ENCODE measurements at regions not wholly inside any gene's neighbourhood (a gene's known extent, or its start where the extent isn't known, plus 50 kb on each side); places are given as distances from the start of the nearest gene placed in this dataset.

DNA sequence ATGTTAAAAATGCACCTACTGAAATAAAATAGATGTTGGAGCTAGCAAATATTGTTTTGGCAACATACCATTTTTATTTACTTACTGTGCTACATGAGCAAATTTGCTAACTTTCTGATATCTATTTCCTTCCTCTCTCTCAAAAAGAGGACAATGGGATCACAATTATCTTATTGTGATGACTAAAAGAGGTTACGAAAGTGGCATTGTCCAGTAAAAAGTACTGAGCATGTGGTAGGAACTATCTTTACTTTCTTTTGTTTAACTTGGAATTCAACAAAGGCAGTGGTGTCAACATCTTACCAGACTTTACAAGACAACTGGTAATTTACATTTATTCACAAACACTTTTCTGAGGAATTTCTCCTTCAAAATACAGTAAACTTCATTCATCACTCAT lies 1542.6 kb upstream of the CDH8 start:
- Histone ChIP-seq H3K27ac (no peak overlapping the region), H3K36me3 (no peaks in the 10 kb centered on the region), H3K9ac (ENCODE audit: low read depth in 2 of 2, low read length in 2 of 2) (no peak overlapping the region), H3K4me3 (no peak overlapping the region), H3K4me1 (no peaks in the 10 kb centered on the region), H3K9me3 (no peaks in the 10 kb centered on the region), H3K27me3 (no peaks in the 10 kb centered on the region)
- no peak for TF ChIP-seq CTCF (IDR thresholded peaks at IDR 0.05)
- intact Hi-C loops (cut with DNase I), result no loop called here
- DNase-seq, result no peak

DNA sequence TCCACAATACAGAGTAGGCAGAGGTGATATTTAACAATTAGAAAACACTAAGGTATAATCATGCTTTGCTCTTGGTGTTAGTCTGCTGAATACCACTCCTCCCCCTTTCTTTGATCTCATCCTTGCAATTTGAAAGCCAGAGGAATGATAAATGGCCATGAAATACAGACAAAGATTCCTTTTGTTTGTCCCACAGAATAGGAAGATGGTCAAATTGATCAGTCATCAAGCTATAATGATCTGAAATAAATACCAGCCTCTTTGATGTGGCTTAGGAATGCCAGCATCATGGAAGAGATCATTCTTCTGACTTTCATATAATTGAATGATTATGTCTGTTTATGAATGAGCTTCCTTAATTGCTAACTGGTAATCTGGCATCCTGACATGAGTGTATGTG lies 1541.7 kb upstream of the CDH8 start:
- TF ChIP-seq CTCF (IDR thresholded peaks at IDR 0.05), result no peak

DNA sequence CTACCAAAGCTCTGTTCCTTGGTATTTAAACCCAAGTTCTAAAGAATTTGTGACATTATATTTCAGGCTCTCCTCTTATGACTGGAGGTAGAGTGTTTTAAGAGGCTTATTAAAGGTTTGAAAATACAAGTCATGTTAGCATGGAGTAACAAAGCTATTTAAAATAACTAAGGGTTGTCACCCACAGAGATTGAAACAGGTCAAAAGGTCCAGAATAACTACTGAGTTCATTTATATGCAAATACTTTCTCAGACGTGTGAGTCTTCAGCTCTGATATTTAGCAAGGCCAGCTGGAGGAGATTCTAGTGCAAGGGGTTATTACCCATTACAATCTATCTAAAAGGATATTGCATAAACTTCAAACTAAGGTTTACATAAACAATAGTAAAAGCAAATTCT lies 1538.8 kb upstream of the CDH8 start:
- no peak for DNase-seq
- H3K9me3 ChIP-seq, result no peaks in the 10 kb centered on the region
- no peak overlapping the region for H3K9ac ChIP-seq (ENCODE audit: low read depth in 2 of 2, low read length in 2 of 2)
- no peak for TF ChIP-seq CTCF (IDR thresholded peaks at IDR 0.05)
- intact Hi-C loops (cut with DNase I), result no loop called here
- no peaks in the 10 kb centered on the region for H3K4me1 ChIP-seq
- no peaks in the 10 kb centered on the region for H3K27me3 ChIP-seq
- no peaks in the 10 kb centered on the region for H3K36me3 ChIP-seq
- H3K4me3 ChIP-seq, result no peak overlapping the region
- no peak overlapping the region for H3K27ac ChIP-seq

More for the DNA sequence above, 1541.7 kb upstream of the CDH8 start:
- H3K36me3 ChIP-seq, result no peaks in the 10 kb centered on the region
- DNase-seq, result no peak
- no peaks in the 10 kb centered on the region for H3K9me3 ChIP-seq
- no peaks in the 10 kb centered on the region for H3K27me3 ChIP-seq
- H3K27ac ChIP-seq, result no peak overlapping the region
- intact Hi-C loops (cut with DNase I), result no loop called here
- no peak overlapping the region for H3K9ac ChIP-seq (ENCODE audit: low read depth in 2 of 2, low read length in 2 of 2)
- H3K4me3 ChIP-seq, result no peak overlapping the region
- no peaks in the 10 kb centered on the region for H3K4me1 ChIP-seq

DNA sequence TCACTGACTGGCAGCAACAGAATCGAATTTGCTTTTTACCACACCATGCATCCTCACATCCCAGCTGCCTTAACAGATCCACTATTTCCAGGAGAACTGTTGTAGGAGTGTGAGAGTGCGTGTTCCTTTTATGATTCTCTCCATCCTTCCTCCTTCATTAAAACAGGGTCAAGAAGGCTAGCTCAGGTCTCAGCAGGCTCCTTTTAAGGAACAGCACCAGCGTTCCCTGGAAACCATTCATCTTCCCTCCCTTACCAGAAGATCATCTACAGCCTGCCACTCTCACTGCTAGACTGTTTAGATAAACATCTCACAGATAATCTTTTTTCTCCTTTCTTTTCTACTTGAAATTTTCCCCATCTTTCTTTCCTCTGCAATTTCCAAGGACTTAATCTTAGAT lies 1531.9 kb upstream of the CDH8 start:
- no peak overlapping the region for H3K27ac ChIP-seq
- no peak for TF ChIP-seq CTCF (IDR thresholded peaks at IDR 0.05)
- H3K4me1 ChIP-seq, result no peaks in the 10 kb centered on the region
- DNase-seq, result no peak
- H3K9me3 ChIP-seq, result no peaks in the 10 kb centered on the region
- H3K9ac ChIP-seq (ENCODE audit: low read depth in 2 of 2, low read length in 2 of 2), result no peak overlapping the region
- H3K27me3 ChIP-seq, result no peaks in the 10 kb centered on the region
- intact Hi-C loops (cut with DNase I), result no loop called here
- no peaks in the 10 kb centered on the region for H3K36me3 ChIP-seq
- H3K4me3 ChIP-seq, result no peak overlapping the region

DNA sequence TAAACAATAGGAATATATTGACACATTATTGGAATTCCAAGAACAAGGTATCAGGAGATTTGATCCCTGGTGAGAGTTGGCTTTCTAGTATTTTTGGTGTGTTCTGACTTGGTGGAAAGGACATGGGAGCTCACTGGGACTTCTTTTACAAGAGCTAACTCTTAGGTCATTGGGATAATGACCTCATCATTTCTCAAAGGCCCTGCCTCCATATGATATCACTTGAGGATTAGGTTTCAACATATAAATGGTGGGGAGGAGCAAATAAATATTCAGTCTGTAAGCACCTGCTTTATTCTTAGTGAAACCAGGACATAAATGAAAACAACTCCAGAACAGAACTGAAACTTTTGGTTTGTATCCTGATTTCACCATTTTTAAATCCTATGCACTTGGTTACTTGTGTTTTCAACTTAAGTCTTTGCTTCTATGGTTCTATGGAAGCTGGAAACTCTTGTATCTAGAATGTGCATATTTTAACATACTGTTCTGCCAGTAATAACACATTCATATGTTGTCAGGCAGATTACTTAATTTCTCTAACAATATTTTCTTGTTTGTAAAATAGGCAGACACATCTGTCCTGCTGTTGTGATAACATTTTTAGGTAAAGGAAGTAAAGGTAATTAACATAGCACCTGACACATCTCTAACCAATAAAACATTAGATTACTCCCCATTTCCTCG lies 1527.7 kb upstream of the CDH8 start:
- no peaks in the 10 kb centered on the region for H3K9me3 ChIP-seq
- intact Hi-C loops (cut with DNase I), result no loop called here
- no peak overlapping the region for H3K9ac ChIP-seq (ENCODE audit: low read depth in 2 of 2, low read length in 2 of 2)
- H3K4me1 ChIP-seq, result no peaks in the 10 kb centered on the region
- DNase-seq, result no peak
- no peaks in the 10 kb centered on the region for H3K27me3 ChIP-seq
- no peak for TF ChIP-seq CTCF (IDR thresholded peaks at IDR 0.05)
- no peak overlapping the region for H3K4me3 ChIP-seq
- H3K36me3 ChIP-seq, result no peaks in the 10 kb centered on the region
- H3K27ac ChIP-seq, result no peak overlapping the region

Measured in colonic mucosa (tissue), 4 donors.